NCI-H82 (cell line): ENCODE measurements at regions not wholly inside any gene's neighbourhood (a gene's known extent, or its start where the extent isn't known, plus 50 kb on each side); places are given as distances from the start of the nearest gene placed in this dataset.
"Not testable (repeated sequence)": the region's sequence is repeated elsewhere in the genome, so short reads cannot be mapped to it uniquely, and the experiment has no call there.

Source experiments
- DNase-seq: peaks from one replicate; lab custom pipeline; 2025; lab: John Stamatoyannopoulos, UW

DNA sequence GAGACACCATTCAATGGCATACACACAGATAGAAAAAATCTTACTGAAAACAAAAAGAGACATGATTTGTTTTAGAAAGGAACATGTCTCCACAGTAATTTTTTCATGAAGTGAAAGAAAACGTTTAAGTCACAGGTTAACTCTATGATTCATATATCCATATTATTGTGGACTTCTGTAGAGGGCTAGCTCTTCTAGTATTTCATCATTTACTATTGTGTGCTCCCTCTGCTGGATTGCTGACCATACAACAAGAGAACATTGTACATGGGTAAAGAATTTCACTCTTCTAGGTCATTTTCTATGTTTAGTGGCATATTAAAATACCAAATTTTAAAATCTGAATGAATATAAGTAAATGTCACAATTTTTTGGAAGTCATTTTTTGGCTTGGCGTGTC, 91.8 kb upstream of the POU3F4 start:
- peak; percentile 36 for DNase-seq

DNA sequence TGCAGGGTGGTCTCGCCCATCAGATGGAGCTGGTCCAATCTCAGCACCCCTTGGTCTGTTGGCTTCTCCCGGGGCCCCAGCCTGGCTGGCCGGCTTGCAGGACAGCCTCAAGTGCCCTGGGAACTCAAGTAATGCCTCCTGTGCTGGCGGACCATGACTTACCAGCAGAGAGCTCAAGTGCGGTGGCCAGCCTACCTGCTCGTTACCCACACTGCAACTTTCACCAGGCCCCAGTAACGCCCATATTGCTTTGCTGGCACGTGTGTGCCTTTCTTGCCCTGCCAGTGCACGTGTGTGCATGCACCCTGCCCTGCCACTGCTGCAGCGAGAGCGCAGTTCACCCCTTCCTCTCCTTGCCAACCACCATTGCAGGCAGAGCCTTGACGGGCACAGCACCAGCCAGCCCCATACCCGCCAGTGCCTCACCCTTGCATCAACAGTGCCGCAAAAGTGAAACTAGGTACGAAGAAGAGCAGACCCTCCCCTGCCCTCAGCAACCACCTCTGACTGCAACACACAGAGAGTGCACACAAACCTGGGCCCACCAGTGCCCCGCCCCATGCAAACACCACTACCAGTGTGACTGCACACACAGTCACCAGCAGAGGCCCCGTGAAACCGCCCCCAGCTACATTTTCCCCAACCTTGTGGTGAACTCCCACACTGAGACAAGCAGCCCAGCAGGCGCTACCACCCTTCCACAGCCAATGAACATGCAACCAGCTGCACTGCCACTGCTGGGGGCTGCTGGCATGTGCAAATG, 88.9 kb upstream of the POU3F4 start:
- DNase-seq: no peak

- no peak for DNase-seq
Measured at GRCh38 chrX:83422836-83423235, 85.3 kb upstream of the POU3F4 start.

- DNase-seq: not testable (repeated sequence)
Measured at GRCh38 chrX:83442552-83442951, 65.5 kb upstream of the POU3F4 start.

DNA sequence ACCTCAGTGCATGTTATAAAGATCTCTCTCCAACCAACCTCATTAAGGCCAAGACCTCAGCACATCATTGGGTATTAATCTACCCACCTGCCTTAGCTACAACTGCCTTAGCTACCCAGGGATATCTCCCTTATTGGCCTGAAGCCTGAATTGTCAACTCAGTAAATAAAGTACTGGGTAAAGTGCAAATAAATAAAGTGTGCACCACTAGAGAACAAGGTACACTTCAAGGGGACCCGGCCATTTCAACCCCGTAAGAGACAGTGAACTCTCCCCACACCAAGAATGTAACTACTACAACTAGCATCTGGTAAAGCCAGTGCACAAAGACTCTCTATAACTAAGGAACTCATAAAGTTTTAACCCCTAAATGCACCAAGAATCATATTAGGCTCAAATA, 61.7 kb upstream of the POU3F4 start:
- DNase-seq: no peak
